ENCODE measurements at regions not wholly inside any gene's neighbourhood (a gene's known extent, or its start where the extent isn't known, plus 50 kb on each side); places are given as distances from the start of the nearest gene placed in this dataset.
"Not testable (repeated sequence)": the region's sequence is repeated elsewhere in the genome, so short reads cannot be mapped to it uniquely, and the experiment has no call there.

- DNase-seq (ENCODE audit: low read depth) = peak; percentile 84
- no peak overlapping the region for H3K4me3 ChIP-seq (ENCODE audit: low read depth, low read length)
Measured at GRCh38 chr17:31787857-31788570, 71.0 kb downstream of the COPRS start.

GRCh38 chr17:31786796-31787481 is 72.1 kb downstream of the COPRS start:
- TF ChIP-seq CTCF (conservative IDR thresholded peaks at IDR 0.05; ENCODE audit: low read depth, low read length) = no peak
- no peak overlapping the region for H3K4me3 ChIP-seq (ENCODE audit: low read depth, low read length)
- DNase-seq (ENCODE audit: low read depth) = no peak

More at GRCh38 chr17:31787857-31788570, 71.0 kb downstream of the COPRS start:
- TF ChIP-seq CTCF (conservative IDR thresholded peaks at IDR 0.05; ENCODE audit: low read depth, low read length) = no peak

- no peak for TF ChIP-seq CTCF (conservative IDR thresholded peaks at IDR 0.05; ENCODE audit: low read depth, low read length)
- no peak for DNase-seq (ENCODE audit: low read depth)
Measured at GRCh38 chr17:31780483-31780882, 78.6 kb downstream of the COPRS start.

GRCh38 chr17:31778523-31778922 is 80.5 kb downstream of the COPRS start:
- TF ChIP-seq CTCF (conservative IDR thresholded peaks at IDR 0.05; ENCODE audit: low read depth, low read length) = no peak
- H3K4me3 ChIP-seq (ENCODE audit: low read depth, low read length) = no peak overlapping the region

More at GRCh38 chr17:31780483-31780882, 78.6 kb downstream of the COPRS start:
- no peak overlapping the region for H3K4me3 ChIP-seq (ENCODE audit: low read depth, low read length)

GRCh38 chr17:31771328-31771727 is 87.7 kb downstream of the COPRS start:
- not testable (repeated sequence) for H3K4me3 ChIP-seq (ENCODE audit: low read depth, low read length); DNase-seq (ENCODE audit: low read depth)

More at GRCh38 chr17:31778523-31778922, 80.5 kb downstream of the COPRS start:
- DNase-seq (ENCODE audit: low read depth) = no peak

GRCh38 chr17:31770501-31770900 is 88.5 kb downstream of the COPRS start:
- H3K4me3 ChIP-seq (ENCODE audit: low read depth, low read length); DNase-seq (ENCODE audit: low read depth): not testable (repeated sequence)

- not testable (repeated sequence) for DNase-seq (ENCODE audit: low read depth); H3K4me3 ChIP-seq (ENCODE audit: low read depth, low read length)
Measured at GRCh38 chr17:31761836-31762510, 97.1 kb downstream of the COPRS start.

- DNase-seq (ENCODE audit: low read depth) = no peak
- H3K4me3 ChIP-seq (ENCODE audit: low read depth, low read length) = no peak overlapping the region
- TF ChIP-seq CTCF (conservative IDR thresholded peaks at IDR 0.05; ENCODE audit: low read depth, low read length) = no peak
Measured at GRCh38 chr17:31758646-31759045, 100.4 kb downstream of the COPRS start.
